Right lobe of liver (tissue), 4 donors: ENCODE measurements at regions not wholly inside any gene's neighbourhood (a gene's known extent, or its start where the extent isn't known, plus 50 kb on each side); places are given as distances from the start of the nearest gene placed in this dataset.

ENCODE experiments used
- POLR2A ChIP-seq: fragments of 450-650 bp; IDR thresholded peaks from one replicate; pipeline ENCODE4 v1.6.1; 2017; ENCODE audit warnings: antibody characterized with exemption, mild to moderate bottlenecking
- TF ChIP-seq, protein P1 (sequence below), 4 donors: fragments of 200-600 bp in 3 of 4; fragments of 450-650 bp in 1 of 4; IDR thresholded peaks; one replicate each; pipeline versions ENCODE4 v1.5.1 to v1.8.0; 2016 to 2022; ENCODE audit warnings: antibody characterized with exemption in 4 of 4, mild to moderate bottlenecking in 2 of 4
- donor health status: DM: no; HTN: no; CAD: no.
- donor health status: DM: no; HTN: no; CAD: no.
- donor health status: DM: no; HTN: yes; CAD: no.

DNA sequence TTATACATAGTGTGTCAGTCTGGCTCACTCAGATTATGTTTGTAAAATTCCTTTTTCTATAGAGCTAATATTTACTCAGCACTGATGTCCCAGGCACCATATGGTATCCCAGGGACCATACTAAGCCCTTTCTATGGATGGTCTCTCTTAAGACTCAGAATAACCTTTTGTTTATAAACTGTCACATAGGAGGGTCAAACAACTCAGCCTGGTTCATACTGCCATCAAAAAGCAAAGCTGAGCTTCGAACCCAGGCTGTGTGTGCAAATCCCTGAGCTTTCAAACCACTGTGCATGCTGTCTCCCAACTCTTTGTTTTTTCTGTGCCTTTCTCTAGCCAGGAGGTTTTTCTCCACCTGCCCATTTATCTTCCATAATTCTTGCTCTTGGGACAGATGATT lies 135.6 kb upstream of the ARHGAP5 start:
- TF ChIP-seq, protein P1, sequence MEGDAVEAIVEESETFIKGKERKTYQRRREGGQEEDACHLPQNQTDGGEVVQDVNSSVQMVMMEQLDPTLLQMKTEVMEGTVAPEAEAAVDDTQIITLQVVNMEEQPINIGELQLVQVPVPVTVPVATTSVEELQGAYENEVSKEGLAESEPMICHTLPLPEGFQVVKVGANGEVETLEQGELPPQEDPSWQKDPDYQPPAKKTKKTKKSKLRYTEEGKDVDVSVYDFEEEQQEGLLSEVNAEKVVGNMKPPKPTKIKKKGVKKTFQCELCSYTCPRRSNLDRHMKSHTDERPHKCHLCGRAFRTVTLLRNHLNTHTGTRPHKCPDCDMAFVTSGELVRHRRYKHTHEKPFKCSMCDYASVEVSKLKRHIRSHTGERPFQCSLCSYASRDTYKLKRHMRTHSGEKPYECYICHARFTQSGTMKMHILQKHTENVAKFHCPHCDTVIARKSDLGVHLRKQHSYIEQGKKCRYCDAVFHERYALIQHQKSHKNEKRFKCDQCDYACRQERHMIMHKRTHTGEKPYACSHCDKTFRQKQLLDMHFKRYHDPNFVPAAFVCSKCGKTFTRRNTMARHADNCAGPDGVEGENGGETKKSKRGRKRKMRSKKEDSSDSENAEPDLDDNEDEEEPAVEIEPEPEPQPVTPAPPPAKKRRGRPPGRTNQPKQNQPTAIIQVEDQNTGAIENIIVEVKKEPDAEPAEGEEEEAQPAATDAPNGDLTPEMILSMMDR (IDR thresholded peaks at IDR 0.05) = no peak
- TF ChIP-seq POLR2A = no peak
